ENCODE measurements at regions not wholly inside any gene's neighbourhood (a gene's known extent, or its start where the extent isn't known, plus 50 kb on each side); places are given as distances from the start of the nearest gene placed in this dataset.

GRCh38 chr1:59135761-59136255 is 161.1 kb upstream of the FGGY start:
- Histone ChIP-seq H2BK15ac (replicated peaks; ENCODE audit: low read depth) (no peak overlapping the region), H3K4me3 (ENCODE audit: low read length) (no peak overlapping the region), H3K56ac (ENCODE audit: low read length) (no peak overlapping the region), H2BK120ac (ENCODE audit: low read depth, low read length) (no peak overlapping the region), H3K27me3 (ENCODE audit: insufficient read depth, low read length, poor library complexity) (no peaks in the 10 kb centered on the region), H3K36me3 (ENCODE audit: control insufficient read depth, insufficient read depth, low read length) (no peaks in the 10 kb centered on the region), H3K18ac (ENCODE audit: low read length) (no peak overlapping the region), H4K5ac (ENCODE audit: low read length) (no peak overlapping the region), H4K8ac (ENCODE audit: low read depth, low read length) (no peak overlapping the region), H3K79me1 (ENCODE audit: low read length) (no peaks in the 10 kb centered on the region), H3K4me1 (ENCODE audit: control insufficient read depth, low read depth, low read length) (peaks cover 3% of the 10 kb centered on the region), H3K23ac (ENCODE audit: low read length) (no peak overlapping the region), H3K4ac (ENCODE audit: low read depth, low read length) (no peak overlapping the region), H2BK5ac (ENCODE audit: low read length) (no peak overlapping the region), H3K27ac (ENCODE audit: low read depth, low read length) (no peak overlapping the region), H3K4me2 (ENCODE audit: low read length) (no peak overlapping the region), H2AK5ac (ENCODE audit: low read length) (no peak overlapping the region), H3K79me2 (ENCODE audit: control insufficient read depth, insufficient read depth, low read length) (no peaks in the 10 kb centered on the region), H3K9ac (ENCODE audit: low read length) (no peak overlapping the region)
- DNase-seq = no peak
- WGBS (ENCODE audit: extremely low coverage, insufficient coverage, low lambda C conversion rate) = no CpG with 5 or more reads among the region's 1 CpG

GRCh38 chr1:59136541-59137275 is 160.2 kb upstream of the FGGY start:
- Histone ChIP-seq H3K27ac (ENCODE audit: low read depth, low read length) (no peak overlapping the region), H4K8ac (ENCODE audit: low read depth, low read length) (no peak overlapping the region), H3K56ac (ENCODE audit: low read length) (no peak overlapping the region), H3K27me3 (ENCODE audit: insufficient read depth, low read length, poor library complexity) (no peaks in the 10 kb centered on the region), H2BK120ac (ENCODE audit: low read depth, low read length) (no peak overlapping the region), H3K4me2 (ENCODE audit: low read length) (no peak overlapping the region), H2BK15ac (replicated peaks; ENCODE audit: low read depth) (no peak overlapping the region), H3K23ac (ENCODE audit: low read length) (no peak overlapping the region), H3K4me3 (ENCODE audit: low read length) (no peak overlapping the region), H2AK5ac (ENCODE audit: low read length) (no peak overlapping the region), H3K4ac (ENCODE audit: low read depth, low read length) (no peak overlapping the region), H3K79me1 (ENCODE audit: low read length) (no peaks in the 10 kb centered on the region), H3K79me2 (ENCODE audit: control insufficient read depth, insufficient read depth, low read length) (no peaks in the 10 kb centered on the region), H3K18ac (ENCODE audit: low read length) (no peak overlapping the region), H2BK5ac (ENCODE audit: low read length) (no peak overlapping the region), H4K5ac (ENCODE audit: low read length) (no peak overlapping the region), H3K36me3 (ENCODE audit: control insufficient read depth, insufficient read depth, low read length) (no peaks in the 10 kb centered on the region), H3K4me1 (ENCODE audit: control insufficient read depth, low read depth, low read length) (peaks cover 3% of the 10 kb centered on the region), H3K9ac (ENCODE audit: low read length) (no peak overlapping the region)
- no peak for DNase-seq
- no CpG with 5 or more reads among the region's 8 CpGs for WGBS (ENCODE audit: extremely low coverage, insufficient coverage, low lambda C conversion rate)

GRCh38 chr1:59137276-59137615 is 159.6 kb upstream of the FGGY start:
- Histone ChIP-seq H3K56ac (ENCODE audit: low read length) (no peak overlapping the region), H3K4me1 (ENCODE audit: control insufficient read depth, low read depth, low read length) (peaks cover 3% of the 10 kb centered on the region), H3K4me2 (ENCODE audit: low read length) (no peak overlapping the region), H3K23ac (ENCODE audit: low read length) (no peak overlapping the region), H3K79me1 (ENCODE audit: low read length) (no peaks in the 10 kb centered on the region), H2AK5ac (ENCODE audit: low read length) (no peak overlapping the region), H3K4ac (ENCODE audit: low read depth, low read length) (no peak overlapping the region), H3K36me3 (ENCODE audit: control insufficient read depth, insufficient read depth, low read length) (no peaks in the 10 kb centered on the region), H3K18ac (ENCODE audit: low read length) (no peak overlapping the region), H2BK5ac (ENCODE audit: low read length) (no peak overlapping the region), H4K5ac (ENCODE audit: low read length) (no peak overlapping the region), H2BK120ac (ENCODE audit: low read depth, low read length) (no peak overlapping the region), H3K4me3 (ENCODE audit: low read length) (no peak overlapping the region), H3K27me3 (ENCODE audit: insufficient read depth, low read length, poor library complexity) (no peaks in the 10 kb centered on the region), H3K27ac (ENCODE audit: low read depth, low read length) (no peak overlapping the region), H2BK15ac (replicated peaks; ENCODE audit: low read depth) (no peak overlapping the region), H3K9ac (ENCODE audit: low read length) (no peak overlapping the region), H4K8ac (ENCODE audit: low read depth, low read length) (no peak overlapping the region), H3K79me2 (ENCODE audit: control insufficient read depth, insufficient read depth, low read length) (no peaks in the 10 kb centered on the region)
- WGBS (ENCODE audit: extremely low coverage, insufficient coverage, low lambda C conversion rate) = no CpG with 5 or more reads among the region's 3 CpGs
- DNase-seq = no peak

GRCh38 chr1:59137968-59138367 is 158.9 kb upstream of the FGGY start:
- no peak overlapping the region for H2BK5ac ChIP-seq (ENCODE audit: low read length)
- H3K79me2 ChIP-seq (ENCODE audit: control insufficient read depth, insufficient read depth, low read length) = no peaks in the 10 kb centered on the region
- H3K27me3 ChIP-seq (ENCODE audit: insufficient read depth, low read length, poor library complexity) = no peaks in the 10 kb centered on the region
- H3K56ac ChIP-seq (ENCODE audit: low read length) = no peak overlapping the region
- H2BK15ac ChIP-seq (replicated peaks; ENCODE audit: low read depth) = no peak overlapping the region
- no peak overlapping the region for H4K5ac ChIP-seq (ENCODE audit: low read length)
- H3K18ac ChIP-seq (ENCODE audit: low read length) = no peak overlapping the region
- no peak overlapping the region for H3K9ac ChIP-seq (ENCODE audit: low read length)
- peaks cover 7% of the 10 kb centered on the region for H3K4me1 ChIP-seq (ENCODE audit: control insufficient read depth, low read depth, low read length)
- H2AK5ac ChIP-seq (ENCODE audit: low read length) = no peak overlapping the region
- no peak overlapping the region for H3K27ac ChIP-seq (ENCODE audit: low read depth, low read length)
- no peak overlapping the region for H3K23ac ChIP-seq (ENCODE audit: low read length)
- no peak overlapping the region for H3K4ac ChIP-seq (ENCODE audit: low read depth, low read length)
- WGBS (ENCODE audit: extremely low coverage, insufficient coverage, low lambda C conversion rate) = no CpG with 5 or more reads among the region's 4 CpGs
- no peak overlapping the region for H3K4me3 ChIP-seq (ENCODE audit: low read length)
- H3K79me1 ChIP-seq (ENCODE audit: low read length) = no peaks in the 10 kb centered on the region
- DNase-seq = no peak
- no peak overlapping the region for H2BK120ac ChIP-seq (ENCODE audit: low read depth, low read length)
- H4K8ac ChIP-seq (ENCODE audit: low read depth, low read length) = no peak overlapping the region
- H3K4me2 ChIP-seq (ENCODE audit: low read length) = no peak overlapping the region
- H3K36me3 ChIP-seq (ENCODE audit: control insufficient read depth, insufficient read depth, low read length) = no peaks in the 10 kb centered on the region

- Histone ChIP-seq H2BK5ac (ENCODE audit: low read length) (no peak overlapping the region), H4K8ac (ENCODE audit: low read depth, low read length) (no peak overlapping the region), H2AK5ac (ENCODE audit: low read length) (no peak overlapping the region), H3K4me2 (ENCODE audit: low read length) (no peak overlapping the region), H4K5ac (ENCODE audit: low read length) (no peak overlapping the region), H3K4me1 (ENCODE audit: control insufficient read depth, low read depth, low read length) (peaks cover 7% of the 10 kb centered on the region), H3K27me3 (ENCODE audit: insufficient read depth, low read length, poor library complexity) (no peaks in the 10 kb centered on the region), H3K23ac (ENCODE audit: low read length) (no peak overlapping the region), H3K36me3 (ENCODE audit: control insufficient read depth, insufficient read depth, low read length) (no peaks in the 10 kb centered on the region), H3K79me1 (ENCODE audit: low read length) (no peaks in the 10 kb centered on the region), H2BK120ac (ENCODE audit: low read depth, low read length) (no peak overlapping the region), H2BK15ac (replicated peaks; ENCODE audit: low read depth) (no peak overlapping the region), H3K4ac (ENCODE audit: low read depth, low read length) (no peak overlapping the region), H3K56ac (ENCODE audit: low read length) (no peak overlapping the region), H3K79me2 (ENCODE audit: control insufficient read depth, insufficient read depth, low read length) (no peaks in the 10 kb centered on the region), H3K27ac (ENCODE audit: low read depth, low read length) (no peak overlapping the region), H3K18ac (ENCODE audit: low read length) (no peak overlapping the region), H3K4me3 (ENCODE audit: low read length) (no peak overlapping the region), H3K9ac (ENCODE audit: low read length) (no peak overlapping the region)
- WGBS (ENCODE audit: extremely low coverage, insufficient coverage, low lambda C conversion rate) = no CpG with 5 or more reads among the region's 5 CpGs
- DNase-seq = no peak
Observed at GRCh38 chr1:59138402-59138801, 158.5 kb upstream of the FGGY start.

- Histone ChIP-seq H2BK5ac (ENCODE audit: low read length) (no peak overlapping the region), H3K27ac (ENCODE audit: low read depth, low read length) (no peak overlapping the region), H3K4ac (ENCODE audit: low read depth, low read length) (peak overlapping the region; percentile 73), H3K79me2 (ENCODE audit: control insufficient read depth, insufficient read depth, low read length) (no peaks in the 10 kb centered on the region), H3K79me1 (ENCODE audit: low read length) (no peaks in the 10 kb centered on the region), H2BK120ac (ENCODE audit: low read depth, low read length) (no peak overlapping the region), H3K27me3 (ENCODE audit: insufficient read depth, low read length, poor library complexity) (no peaks in the 10 kb centered on the region), H4K5ac (ENCODE audit: low read length) (no peak overlapping the region), H3K18ac (ENCODE audit: low read length) (no peak overlapping the region), H3K56ac (ENCODE audit: low read length) (peak overlapping the region; percentile 44), H3K36me3 (ENCODE audit: control insufficient read depth, insufficient read depth, low read length) (no peaks in the 10 kb centered on the region), H3K4me3 (ENCODE audit: low read length) (no peak overlapping the region), H3K4me2 (ENCODE audit: low read length) (no peak overlapping the region), H3K9ac (ENCODE audit: low read length) (no peak overlapping the region), H2BK15ac (replicated peaks; ENCODE audit: low read depth) (no peak overlapping the region), H3K4me1 (ENCODE audit: control insufficient read depth, low read depth, low read length) (peaks cover 7% of the 10 kb centered on the region), H3K23ac (ENCODE audit: low read length) (no peak overlapping the region), H2AK5ac (ENCODE audit: low read length) (no peak overlapping the region), H4K8ac (ENCODE audit: low read depth, low read length) (no peak overlapping the region)
- WGBS (ENCODE audit: extremely low coverage, insufficient coverage, low lambda C conversion rate) = no CpG with 5 or more reads among the region's 2 CpGs
- DNase-seq = peak; percentile 61
Observed at GRCh38 chr1:59139396-59139795, 157.5 kb upstream of the FGGY start.

All from mesendoderm (in vitro differentiated cells).